ENCODE measurements at regions not wholly inside any gene's neighbourhood (a gene's known extent, or its start where the extent isn't known, plus 50 kb on each side); places are given as distances from the start of the nearest gene placed in this dataset.
"Not testable (repeated sequence)": the region's sequence is repeated elsewhere in the genome, so short reads cannot be mapped to it uniquely, and the experiment has no call there.

GRCh38 chr5:99179206-99179605 is 250.4 kb upstream of the CHD1 start:
- H3K27ac Mint-ChIP-seq = no peak overlapping the region
- no peaks in the 10 kb centered on the region for H3K36me3 Mint-ChIP-seq (ENCODE audit: low read depth)
- H3K4me1 Mint-ChIP-seq = no peaks in the 10 kb centered on the region
- TF ChIP-seq CTCF (IDR thresholded peaks at IDR 0.05; ENCODE audit: unreplicated experiment in 3 of 3) = no peak
- H3K4me3 Mint-ChIP-seq = no peak overlapping the region
- no peaks in the 10 kb centered on the region for H3K27me3 Mint-ChIP-seq (ENCODE audit: low read depth)
- peaks cover 3% of the 10 kb centered on the region for H3K9me3 Mint-ChIP-seq

DNA sequence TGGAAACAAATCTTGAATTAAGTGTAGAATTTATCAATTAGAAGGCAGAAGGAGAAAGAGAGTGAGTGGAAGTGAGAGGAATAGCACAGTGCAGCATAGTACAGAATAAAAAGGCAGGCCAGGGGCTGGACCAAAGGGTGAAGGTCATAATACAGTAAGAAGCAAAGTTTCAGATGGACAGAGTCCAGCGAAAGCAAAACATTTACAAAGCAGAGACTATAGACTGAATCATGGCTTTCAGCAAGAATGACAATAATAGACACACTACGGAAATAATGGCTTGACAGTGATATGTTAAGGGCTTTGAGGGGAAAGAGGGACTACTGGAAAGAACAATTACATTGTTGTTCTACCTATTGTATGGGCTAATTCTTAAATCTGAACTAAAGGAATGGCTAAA is 249.0 kb upstream of the CHD1 start:
- no peak for TF ChIP-seq CTCF (IDR thresholded peaks at IDR 0.05; ENCODE audit: unreplicated experiment in 3 of 3)
- H3K27me3 Mint-ChIP-seq (ENCODE audit: low read depth) = no peaks in the 10 kb centered on the region
- H3K27ac Mint-ChIP-seq = no peak overlapping the region
- no peaks in the 10 kb centered on the region for H3K4me1 Mint-ChIP-seq
- peaks cover 3% of the 10 kb centered on the region for H3K9me3 Mint-ChIP-seq
- no peaks in the 10 kb centered on the region for H3K36me3 Mint-ChIP-seq (ENCODE audit: low read depth)
- no peak overlapping the region for H3K4me3 Mint-ChIP-seq

- H3K27ac Mint-ChIP-seq = no peak overlapping the region
- peaks cover 3% of the 10 kb centered on the region for H3K9me3 Mint-ChIP-seq
- H3K4me3 Mint-ChIP-seq = no peak overlapping the region
- H3K27me3 Mint-ChIP-seq (ENCODE audit: low read depth) = no peaks in the 10 kb centered on the region
- no peak for TF ChIP-seq CTCF (IDR thresholded peaks at IDR 0.05; ENCODE audit: unreplicated experiment in 3 of 3)
- H3K4me1 Mint-ChIP-seq = no peaks in the 10 kb centered on the region
- no peaks in the 10 kb centered on the region for H3K36me3 Mint-ChIP-seq (ENCODE audit: low read depth)
Measured at GRCh38 chr5:99176186-99176585, 247.4 kb upstream of the CHD1 start.

DNA sequence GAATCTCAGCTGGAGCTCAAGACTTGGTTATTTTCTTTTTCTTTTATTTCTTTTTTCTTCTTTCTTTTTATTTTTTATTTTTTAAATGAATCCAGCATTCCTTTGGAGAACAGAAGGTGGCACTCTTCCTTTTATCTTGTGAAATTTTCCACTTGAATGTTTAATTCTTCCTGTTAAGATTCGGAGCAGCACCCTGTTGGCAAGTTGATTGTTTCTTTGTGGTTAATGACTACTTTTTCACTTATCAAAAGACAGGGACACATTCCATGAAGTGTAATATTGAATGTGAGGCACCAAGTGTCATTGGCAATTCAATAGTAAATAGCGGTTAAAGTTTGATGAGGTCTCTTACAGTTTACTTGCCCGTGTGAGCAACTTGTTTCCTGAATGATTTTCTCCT is 240.5 kb upstream of the CHD1 start:
- no peak overlapping the region for H3K4me3 Mint-ChIP-seq
- peaks cover 5% of the 10 kb centered on the region for H3K9me3 Mint-ChIP-seq
- H3K4me1 Mint-ChIP-seq = no peaks in the 10 kb centered on the region
- peak; percentile 45 to 63 (median 53) for TF ChIP-seq CTCF (IDR thresholded peaks at IDR 0.05; ENCODE audit: unreplicated experiment in 3 of 3)
- no peak overlapping the region for H3K27ac Mint-ChIP-seq
- H3K36me3 Mint-ChIP-seq (ENCODE audit: low read depth) = no peaks in the 10 kb centered on the region
- H3K27me3 Mint-ChIP-seq (ENCODE audit: low read depth) = no peaks in the 10 kb centered on the region

DNA sequence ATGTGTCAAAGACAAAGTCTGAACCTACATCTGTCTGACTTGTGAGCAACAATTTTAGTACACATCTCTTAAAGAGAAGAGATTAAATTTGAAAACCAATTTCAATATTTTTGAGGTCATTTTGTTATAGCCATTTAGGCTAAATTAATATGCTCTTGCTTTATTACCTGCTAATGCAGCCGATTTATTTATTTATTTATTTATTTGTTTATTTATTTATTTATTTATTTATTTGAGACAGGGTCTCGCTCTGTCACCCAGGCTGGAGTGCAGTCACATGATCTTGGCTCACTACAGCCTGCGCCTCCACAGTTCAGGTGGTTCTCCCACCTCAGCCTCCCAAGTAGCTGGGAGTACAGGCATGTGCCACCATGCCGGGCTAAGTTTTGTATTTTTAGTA is 232.7 kb upstream of the CHD1 start:
- H3K27ac Mint-ChIP-seq, H3K4me3 Mint-ChIP-seq, H3K4me1 Mint-ChIP-seq: not testable (repeated sequence)

GRCh38 chr5:99156688-99157087 is 227.9 kb upstream of the CHD1 start:
- H3K27ac Mint-ChIP-seq = no peak overlapping the region
- H3K36me3 Mint-ChIP-seq (ENCODE audit: low read depth) = no peaks in the 10 kb centered on the region
- no peaks in the 10 kb centered on the region for H3K4me1 Mint-ChIP-seq
- H3K4me3 Mint-ChIP-seq = no peak overlapping the region
- no peaks in the 10 kb centered on the region for H3K27me3 Mint-ChIP-seq (ENCODE audit: low read depth)
- H3K9me3 Mint-ChIP-seq = no peaks in the 10 kb centered on the region
- TF ChIP-seq CTCF (IDR thresholded peaks at IDR 0.05; ENCODE audit: unreplicated experiment in 3 of 3) = no peak

More for the DNA sequence above, 232.7 kb upstream of the CHD1 start:
- H3K9me3 Mint-ChIP-seq; H3K27me3 Mint-ChIP-seq (ENCODE audit: low read depth); H3K36me3 Mint-ChIP-seq (ENCODE audit: low read depth): not testable (repeated sequence)

GRCh38 chr5:99143283-99143795 is 214.5 kb upstream of the CHD1 start:
- not testable (repeated sequence) for H3K27ac Mint-ChIP-seq; H3K4me1 Mint-ChIP-seq; H3K27me3 Mint-ChIP-seq (ENCODE audit: low read depth); H3K36me3 Mint-ChIP-seq (ENCODE audit: low read depth); H3K4me3 Mint-ChIP-seq
- peaks cover 41% of the 10 kb centered on the region for H3K9me3 Mint-ChIP-seq

All from nephron (organoid).